ENCODE measurements at regions not wholly inside any gene's neighbourhood (a gene's known extent, or its start where the extent isn't known, plus 50 kb on each side); places are given as distances from the start of the nearest gene placed in this dataset.

- no peak for TF ChIP-seq POLR2A (IDR thresholded peaks at IDR 0.05; ENCODE audit: low read depth, low read length)
- no peak for TF ChIP-seq POLR2AphosphoS5 (IDR thresholded peaks at IDR 0.05; ENCODE audit: low read depth, low read length)
- no peak for TF ChIP-seq TAF1 (IDR thresholded peaks at IDR 0.05; ENCODE audit: borderline replicate concordance, low read depth, low read length)
Observed at GRCh38 chr1:106831511-106831910, 225.0 kb upstream of the PRMT6 start.
